GM13977 (cell line): ENCODE measurements at regions not wholly inside any gene's neighbourhood (a gene's known extent, or its start where the extent isn't known, plus 50 kb on each side); places are given as distances from the start of the nearest gene placed in this dataset.

ENCODE experiments used
- DNase-seq: peaks from one replicate; pipeline ENCODE4 v3.0.0; 2012; ENCODE audit warnings: low spot score
- in situ Hi-C: fragments of 300-500 bp; cut with MboI; formaldehyde crosslinking; loops from one replicate; pipeline ENCODE4 v1.12.0; 2022; ENCODE audit warnings: low sequenced_read_pairs, low pct_unique_long_range_greater_than_20kb, mixed read lengths, inconsistent platforms; ENCODE audit not compliant: unreplicated experiment
- TF ChIP-seq, protein P1 (sequence below): IDR thresholded peaks from 2 replicates; pipeline ENCODE4 v1.5.1; 2012; ENCODE audit warnings: mild to moderate bottlenecking, control low read depth; ENCODE audit not compliant: insufficient read depth; ENCODE audit errors: extremely low read depth, missing control alignments

GRCh38 chr2:128625963-128626759 is 307.5 kb upstream of the HS6ST1 start:
- TF ChIP-seq, protein P1, sequence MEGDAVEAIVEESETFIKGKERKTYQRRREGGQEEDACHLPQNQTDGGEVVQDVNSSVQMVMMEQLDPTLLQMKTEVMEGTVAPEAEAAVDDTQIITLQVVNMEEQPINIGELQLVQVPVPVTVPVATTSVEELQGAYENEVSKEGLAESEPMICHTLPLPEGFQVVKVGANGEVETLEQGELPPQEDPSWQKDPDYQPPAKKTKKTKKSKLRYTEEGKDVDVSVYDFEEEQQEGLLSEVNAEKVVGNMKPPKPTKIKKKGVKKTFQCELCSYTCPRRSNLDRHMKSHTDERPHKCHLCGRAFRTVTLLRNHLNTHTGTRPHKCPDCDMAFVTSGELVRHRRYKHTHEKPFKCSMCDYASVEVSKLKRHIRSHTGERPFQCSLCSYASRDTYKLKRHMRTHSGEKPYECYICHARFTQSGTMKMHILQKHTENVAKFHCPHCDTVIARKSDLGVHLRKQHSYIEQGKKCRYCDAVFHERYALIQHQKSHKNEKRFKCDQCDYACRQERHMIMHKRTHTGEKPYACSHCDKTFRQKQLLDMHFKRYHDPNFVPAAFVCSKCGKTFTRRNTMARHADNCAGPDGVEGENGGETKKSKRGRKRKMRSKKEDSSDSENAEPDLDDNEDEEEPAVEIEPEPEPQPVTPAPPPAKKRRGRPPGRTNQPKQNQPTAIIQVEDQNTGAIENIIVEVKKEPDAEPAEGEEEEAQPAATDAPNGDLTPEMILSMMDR = no peak
- no peak for DNase-seq
- in situ Hi-C loops = no loop called here

- in situ Hi-C loops = no loop called here
- DNase-seq = no peak
- TF ChIP-seq, protein P1 = no peak
These were observed 308.3 kb upstream of the HS6ST1 start for GRCh38 chr2:128626760-128627511.

- in situ Hi-C loops = no loop called here
- DNase-seq = no peak
- TF ChIP-seq, protein P1 = no peak
These were observed 309.5 kb upstream of the HS6ST1 start for GRCh38 chr2:128628206-128628605.

- no peak for DNase-seq
- TF ChIP-seq, protein P1 = no peak
- in situ Hi-C loops = no loop called here
These were observed 310.3 kb upstream of the HS6ST1 start for GRCh38 chr2:128628996-128629395.

DNA sequence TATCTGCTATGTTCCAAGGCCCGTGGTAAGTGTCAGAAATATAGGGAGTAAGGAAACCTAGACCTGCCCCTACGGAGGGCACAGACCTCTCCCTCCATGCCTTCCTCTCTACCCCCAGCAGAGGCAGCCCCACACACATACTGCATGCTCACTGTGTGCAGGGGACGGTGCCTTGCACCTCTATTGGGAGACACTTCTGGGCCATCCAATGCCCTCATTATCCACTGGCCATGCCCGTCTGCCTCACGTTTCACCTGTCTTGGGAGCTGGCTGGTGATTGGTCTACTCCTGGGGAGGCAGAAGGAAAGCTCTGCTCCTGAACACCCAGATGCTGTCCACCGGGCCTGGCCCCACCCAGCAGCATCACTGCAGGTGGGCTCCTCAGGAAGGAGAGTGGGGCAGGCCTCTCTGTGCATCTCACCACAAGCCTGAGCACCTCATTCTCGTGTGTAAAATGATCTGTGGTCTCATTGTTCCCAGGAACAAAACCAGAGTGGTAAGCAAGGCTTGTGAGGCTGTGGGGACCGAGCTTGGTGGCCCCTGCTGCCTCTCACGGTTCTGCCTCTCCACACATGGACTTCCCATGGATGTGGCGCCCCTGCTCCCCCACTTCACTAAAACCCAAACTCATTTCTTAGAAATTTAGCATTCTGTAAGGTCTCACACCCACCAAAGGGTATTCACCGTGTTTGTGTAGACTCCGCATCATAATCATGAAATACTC is 312.5 kb upstream of the HS6ST1 start:
- in situ Hi-C loops = no loop called here
- DNase-seq = no peak
- TF ChIP-seq, protein P1 = no peak

GRCh38 chr2:128631698-128632500 is 313.2 kb upstream of the HS6ST1 start:
- in situ Hi-C loops = no loop called here

More at GRCh38 chr2:128631698-128632500, 313.2 kb upstream of the HS6ST1 start:
- no peak for DNase-seq
- TF ChIP-seq, protein P1 = no peak
